ENCODE measurements at regions not wholly inside any gene's neighbourhood (a gene's known extent, or its start where the extent isn't known, plus 50 kb on each side); places are given as distances from the start of the nearest gene placed in this dataset.
"Not testable (repeated sequence)": the region's sequence is repeated elsewhere in the genome, so short reads cannot be mapped to it uniquely, and the experiment has no call there.

- no peaks in the 10 kb centered on the region for H3K9me3 Mint-ChIP-seq
- DNase-seq (ENCODE audit: low spot score in 2 of 2) (peak in 1 of 2 donors; percentile 1), ATAC-seq (ENCODE audit: low read depth) (no peak)
- peaks cover 19% of the 10 kb centered on the region for H3K27me3 Mint-ChIP-seq
- no peaks in the 10 kb centered on the region for H3K4me1 Mint-ChIP-seq
- H3K27ac Mint-ChIP-seq, result no peak overlapping the region
- no peak overlapping the region for H3K4me3 Mint-ChIP-seq
- no peaks in the 10 kb centered on the region for H3K36me3 Mint-ChIP-seq
Measured at GRCh38 chr1:29758781-29759499, 522.6 kb downstream of the PTPRU start.

DNA sequence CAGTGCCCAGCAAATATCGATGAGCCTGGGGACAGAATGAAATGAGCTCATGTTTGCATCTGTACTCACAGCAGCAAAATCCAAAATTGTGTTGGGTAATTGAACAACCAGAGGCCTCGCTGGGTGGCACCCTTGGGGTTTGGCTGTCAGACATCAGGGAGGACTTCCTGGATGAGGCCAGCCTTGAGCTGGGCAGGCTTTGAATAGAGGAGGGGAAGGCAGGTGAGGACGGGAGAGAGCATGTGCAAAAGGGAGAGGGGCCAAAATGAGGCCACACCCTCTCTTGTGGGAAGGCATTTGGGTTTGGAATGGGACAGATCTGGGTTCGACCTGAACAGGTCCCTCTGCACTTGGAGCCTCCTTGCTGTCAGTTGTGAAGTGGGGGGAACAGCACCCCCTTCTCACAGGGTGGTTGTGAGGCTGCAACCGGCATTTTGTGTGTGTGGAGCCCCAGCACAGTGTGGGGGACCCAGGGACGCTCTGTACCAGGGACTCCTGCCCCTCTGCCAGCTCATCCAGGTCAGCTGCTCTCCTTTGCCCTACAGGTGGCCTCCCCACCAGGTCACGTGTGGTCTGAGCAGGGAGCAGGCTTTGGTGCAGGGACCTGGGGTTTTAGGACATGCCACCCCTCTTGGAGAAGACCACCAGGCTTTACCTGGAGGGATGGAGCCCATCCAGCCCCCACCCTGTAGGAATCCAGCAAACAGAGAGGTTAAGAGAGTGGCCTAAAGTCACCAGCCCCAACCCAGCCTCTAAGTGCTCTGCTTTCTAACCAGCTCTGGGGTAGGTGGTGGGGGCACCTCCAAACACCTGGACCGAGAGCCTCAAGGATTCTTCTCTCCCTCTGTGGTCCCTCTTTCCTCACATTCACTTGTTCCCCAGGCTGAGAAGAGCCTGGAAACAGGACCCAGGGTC is 521.8 kb downstream of the PTPRU start:
- Mint-ChIP-seq H3K4me1 (no peaks in the 10 kb centered on the region), H3K9me3 (no peaks in the 10 kb centered on the region), H3K36me3 (no peaks in the 10 kb centered on the region), H3K27ac (no peak overlapping the region), H3K4me3 (no peak overlapping the region), H3K27me3 (peaks cover 19% of the 10 kb centered on the region)
- DNase-seq (ENCODE audit: low spot score in 2 of 2) (peak in 1 of 2 donors; percentile 8), ATAC-seq (ENCODE audit: low read depth) (no peak)

GRCh38 chr1:29756901-29757725 is 520.8 kb downstream of the PTPRU start:
- H3K27me3 Mint-ChIP-seq, result peaks cover 16% of the 10 kb centered on the region
- H3K4me3 Mint-ChIP-seq, result no peak overlapping the region
- H3K36me3 Mint-ChIP-seq, result no peaks in the 10 kb centered on the region
- H3K4me1 Mint-ChIP-seq, result no peaks in the 10 kb centered on the region
- ATAC-seq (ENCODE audit: low read depth) (no peak), DNase-seq (ENCODE audit: low spot score in 2 of 2) (peak in 1 of 2 donors; percentile 6)
- H3K9me3 Mint-ChIP-seq, result no peaks in the 10 kb centered on the region
- no peak overlapping the region for H3K27ac Mint-ChIP-seq

DNA sequence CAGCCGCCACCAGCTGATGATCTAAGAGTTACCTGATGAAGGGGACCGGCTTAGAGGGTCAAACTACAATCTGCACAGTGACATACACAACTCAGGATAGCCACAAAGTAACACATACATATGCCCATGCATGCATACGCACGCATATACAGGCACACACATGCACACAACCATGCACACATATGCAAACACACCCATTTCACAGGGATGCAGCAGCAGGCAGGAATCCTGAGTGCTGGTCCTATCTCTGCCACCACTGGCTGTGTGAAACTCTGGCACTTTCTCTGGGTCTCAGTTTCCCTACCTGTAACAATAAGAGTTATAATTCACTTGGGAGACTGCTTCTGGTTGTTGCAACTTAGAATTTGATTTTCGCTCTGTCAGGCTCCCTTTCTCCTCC is 520.2 kb downstream of the PTPRU start:
- DNase-seq (ENCODE audit: low spot score in 2 of 2) (peak in 1 of 2 donors; percentile 5), ATAC-seq (ENCODE audit: low read depth) (no peak)
- Mint-ChIP-seq H3K4me3 (no peak overlapping the region), H3K4me1 (no peaks in the 10 kb centered on the region), H3K27ac (no peak overlapping the region), H3K36me3 (no peaks in the 10 kb centered on the region), H3K27me3 (peaks cover 15% of the 10 kb centered on the region), H3K9me3 (no peaks in the 10 kb centered on the region)

DNA sequence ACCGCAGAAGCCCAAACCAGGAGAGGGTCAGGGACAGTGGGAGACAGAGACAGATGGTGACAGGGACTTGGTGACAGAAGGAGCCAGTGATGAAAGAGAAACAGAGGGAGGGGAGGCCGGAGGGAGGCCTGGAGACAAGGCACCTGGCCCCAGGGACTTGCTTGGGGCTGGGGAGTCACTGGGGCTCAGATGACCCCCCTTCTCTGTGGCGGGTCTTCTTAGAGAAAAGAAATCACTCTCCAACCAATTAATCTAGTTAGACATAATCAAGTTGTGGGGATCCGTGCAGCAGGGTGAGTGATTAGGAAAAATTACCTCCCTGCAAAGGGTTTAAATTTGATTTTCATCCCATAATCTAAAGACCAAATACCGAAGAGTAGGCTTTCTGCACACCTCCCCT is 519.8 kb downstream of the PTPRU start:
- H3K4me1 Mint-ChIP-seq, result no peaks in the 10 kb centered on the region
- no peaks in the 10 kb centered on the region for H3K36me3 Mint-ChIP-seq
- no peaks in the 10 kb centered on the region for H3K9me3 Mint-ChIP-seq
- DNase-seq (ENCODE audit: low spot score in 2 of 2) (peak in 1 of 2 donors; percentile 1), ATAC-seq (ENCODE audit: low read depth) (no peak)
- no peak overlapping the region for H3K4me3 Mint-ChIP-seq
- H3K27ac Mint-ChIP-seq, result no peak overlapping the region
- H3K27me3 Mint-ChIP-seq, result peaks cover 15% of the 10 kb centered on the region

- H3K4me1 Mint-ChIP-seq; ATAC-seq (ENCODE audit: low read depth); H3K27ac Mint-ChIP-seq; H3K9me3 Mint-ChIP-seq; H3K36me3 Mint-ChIP-seq; H3K4me3 Mint-ChIP-seq: not testable (repeated sequence)
- peaks cover 15% of the 10 kb centered on the region for H3K27me3 Mint-ChIP-seq
- DNase-seq (ENCODE audit: low spot score in 2 of 2), result peak in 1 of 2 donors; percentile 5
Measured at GRCh38 chr1:29755412-29756015, 519.2 kb downstream of the PTPRU start.

- Mint-ChIP-seq H3K9me3 (no peaks in the 10 kb centered on the region), H3K4me1 (no peaks in the 10 kb centered on the region), H3K27me3 (peaks cover 13% of the 10 kb centered on the region), H3K27ac (no peak overlapping the region), H3K4me3 (no peak overlapping the region), H3K36me3 (no peaks in the 10 kb centered on the region)
- DNase-seq (ENCODE audit: low spot score in 2 of 2) (peak in 1 of 2 donors; percentile 5), ATAC-seq (ENCODE audit: low read depth) (no peak)
Measured at GRCh38 chr1:29754573-29755375, 518.5 kb downstream of the PTPRU start.

DNA sequence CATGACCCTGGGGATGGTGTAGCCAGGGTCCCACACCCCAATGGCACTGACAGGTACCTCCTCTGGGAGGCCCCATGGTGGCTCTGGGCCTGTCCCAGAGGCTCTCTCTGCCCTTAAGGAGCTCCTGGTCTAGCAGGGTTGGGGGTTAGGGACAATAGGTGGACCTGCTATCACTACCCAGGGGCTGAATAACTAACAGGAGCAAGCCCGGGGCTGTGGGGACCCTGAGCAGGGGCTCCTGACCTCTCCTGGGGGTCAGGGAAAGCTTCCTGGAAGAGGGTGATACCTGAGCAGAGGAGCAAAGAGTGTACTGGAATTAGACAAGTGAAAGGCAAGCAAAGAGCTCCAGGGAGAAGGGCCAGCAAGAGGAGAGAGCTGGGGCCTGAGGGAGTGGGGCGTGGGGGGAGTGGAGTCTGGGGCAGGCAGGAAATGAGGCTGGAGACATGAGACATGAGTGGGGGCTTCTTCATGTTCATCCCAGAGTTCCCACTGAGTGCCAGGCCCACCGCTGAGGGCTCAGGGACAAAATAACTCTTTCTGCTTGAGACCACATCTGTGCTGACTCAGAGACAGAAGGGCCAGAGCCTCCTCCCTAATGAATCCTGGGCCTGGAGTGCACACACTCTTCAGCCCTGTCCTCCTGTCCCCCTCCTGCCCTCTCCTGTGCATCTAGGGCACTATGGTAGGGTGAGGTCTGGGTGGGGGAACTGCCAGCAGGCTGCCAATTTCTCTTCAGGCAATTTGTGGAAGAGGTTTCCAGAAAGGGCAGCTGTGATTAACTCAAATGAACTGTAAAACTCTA is 517.6 kb downstream of the PTPRU start:
- H3K27ac Mint-ChIP-seq, result no peak overlapping the region
- DNase-seq (ENCODE audit: low spot score in 2 of 2) (peak in 1 of 2 donors; percentile 10), ATAC-seq (ENCODE audit: low read depth) (no peak)
- H3K36me3 Mint-ChIP-seq, result no peaks in the 10 kb centered on the region
- no peaks in the 10 kb centered on the region for H3K4me1 Mint-ChIP-seq
- H3K9me3 Mint-ChIP-seq, result no peaks in the 10 kb centered on the region
- H3K4me3 Mint-ChIP-seq, result no peak overlapping the region
- H3K27me3 Mint-ChIP-seq, result peaks cover 12% of the 10 kb centered on the region

GRCh38 chr1:29753244-29753643 is 516.9 kb downstream of the PTPRU start:
- no peaks in the 10 kb centered on the region for H3K9me3 Mint-ChIP-seq
- no peaks in the 10 kb centered on the region for H3K4me1 Mint-ChIP-seq
- no peak overlapping the region for H3K27ac Mint-ChIP-seq
- H3K4me3 Mint-ChIP-seq, result no peak overlapping the region
- DNase-seq (ENCODE audit: low spot score in 2 of 2), result peak in 1 of 2 donors; percentile 5
- no peak for ATAC-seq (ENCODE audit: low read depth)
- H3K36me3 Mint-ChIP-seq, result no peaks in the 10 kb centered on the region
- H3K27me3 Mint-ChIP-seq, result peaks cover 12% of the 10 kb centered on the region

GRCh38 chr1:29752141-29752540 is 515.8 kb downstream of the PTPRU start:
- H3K36me3 Mint-ChIP-seq, result no peaks in the 10 kb centered on the region
- no peak for ATAC-seq (ENCODE audit: low read depth)
- DNase-seq (ENCODE audit: low spot score in 2 of 2), result peak in 1 of 2 donors; percentile 5
- H3K4me3 Mint-ChIP-seq, result no peak overlapping the region
- peaks cover 10% of the 10 kb centered on the region for H3K27me3 Mint-ChIP-seq
- H3K4me1 Mint-ChIP-seq, result no peaks in the 10 kb centered on the region
- H3K9me3 Mint-ChIP-seq, result no peaks in the 10 kb centered on the region
- H3K27ac Mint-ChIP-seq, result no peak overlapping the region

DNA sequence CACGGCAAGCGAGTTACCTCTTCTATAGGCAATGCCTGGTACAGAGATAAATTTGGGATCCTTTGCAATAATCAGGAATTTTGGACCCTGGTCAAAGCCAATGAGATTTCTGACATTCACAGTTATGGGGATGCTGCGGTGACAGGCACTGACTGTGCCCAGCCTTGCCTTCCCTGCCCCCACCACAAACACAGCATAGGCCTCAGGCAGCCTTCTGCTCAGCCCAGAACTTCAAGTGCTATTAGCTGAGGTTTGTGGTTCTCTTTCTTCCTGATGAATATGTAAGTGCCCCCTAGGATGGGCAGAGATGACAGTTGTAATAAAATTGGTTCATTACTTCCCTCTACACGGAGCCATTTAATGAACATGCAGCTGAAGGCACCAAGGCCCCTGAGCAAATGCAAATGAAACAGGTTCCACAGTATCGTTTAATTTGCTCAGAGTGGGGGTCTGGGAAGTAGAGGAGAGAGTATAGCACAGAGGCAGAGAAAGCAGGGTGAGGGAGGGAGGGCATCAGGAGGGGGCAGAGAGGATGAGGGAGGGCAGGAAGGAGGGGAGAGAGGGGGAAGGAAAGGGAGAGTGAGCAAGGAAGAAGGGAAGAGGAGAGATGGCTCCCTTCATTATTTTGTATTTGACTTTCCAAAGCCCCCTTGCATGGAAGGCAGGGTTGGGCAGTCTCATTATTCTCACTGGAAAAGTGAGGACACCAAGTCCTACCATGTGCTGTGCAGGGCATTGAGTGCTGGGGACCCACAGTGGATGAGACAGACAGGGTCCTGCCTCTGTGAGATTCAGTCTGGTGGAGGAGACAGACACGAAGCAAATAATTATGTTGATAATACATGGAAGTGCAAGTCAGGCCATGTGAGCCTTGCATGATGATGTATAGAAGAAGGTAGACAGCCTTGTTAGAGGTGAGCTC is 513.0 kb downstream of the PTPRU start:
- no peaks in the 10 kb centered on the region for H3K9me3 Mint-ChIP-seq
- H3K27ac Mint-ChIP-seq, result no peak overlapping the region
- no peaks in the 10 kb centered on the region for H3K4me1 Mint-ChIP-seq
- DNase-seq (ENCODE audit: low spot score in 2 of 2) (no peak), ATAC-seq (ENCODE audit: low read depth) (no peak)
- peaks cover 8% of the 10 kb centered on the region for H3K27me3 Mint-ChIP-seq
- no peaks in the 10 kb centered on the region for H3K36me3 Mint-ChIP-seq
- no peak overlapping the region for H3K4me3 Mint-ChIP-seq

All from memory B cell (primary cell).